NCI-H524 treated with DMSO at 0.1 percent for 48 hours (cell line): ENCODE measurements at regions not wholly inside any gene's neighbourhood (a gene's known extent, or its start where the extent isn't known, plus 50 kb on each side); places are given as distances from the start of the nearest gene placed in this dataset.
"Not testable (repeated sequence)": the region's sequence is repeated elsewhere in the genome, so short reads cannot be mapped to it uniquely, and the experiment has no call there.

Source experiments
- DNase-seq: peaks from one replicate; lab custom pipeline; 2025; lab: John Stamatoyannopoulos, UW

DNA sequence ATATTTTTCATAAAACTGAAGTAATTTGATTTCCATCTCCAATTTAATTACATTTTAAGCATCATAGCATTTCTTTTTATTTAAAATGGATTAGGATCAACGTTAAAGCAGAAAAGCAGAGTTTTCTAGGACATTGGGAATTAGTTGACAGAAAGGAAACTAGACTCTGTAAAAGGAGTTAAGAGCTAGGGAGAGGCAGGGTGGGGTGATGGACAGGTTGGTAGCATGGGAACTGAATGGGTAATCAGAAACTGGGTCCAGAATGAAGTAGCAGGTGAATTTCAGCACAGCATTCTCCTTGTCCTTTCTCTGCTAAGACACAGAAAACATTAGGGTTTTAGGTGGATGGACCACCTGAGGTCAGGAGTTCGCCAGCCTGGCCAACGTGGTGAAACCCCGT is 97.6 kb downstream of the ANAPC4 start:
- DNase-seq, result no peak

DNA sequence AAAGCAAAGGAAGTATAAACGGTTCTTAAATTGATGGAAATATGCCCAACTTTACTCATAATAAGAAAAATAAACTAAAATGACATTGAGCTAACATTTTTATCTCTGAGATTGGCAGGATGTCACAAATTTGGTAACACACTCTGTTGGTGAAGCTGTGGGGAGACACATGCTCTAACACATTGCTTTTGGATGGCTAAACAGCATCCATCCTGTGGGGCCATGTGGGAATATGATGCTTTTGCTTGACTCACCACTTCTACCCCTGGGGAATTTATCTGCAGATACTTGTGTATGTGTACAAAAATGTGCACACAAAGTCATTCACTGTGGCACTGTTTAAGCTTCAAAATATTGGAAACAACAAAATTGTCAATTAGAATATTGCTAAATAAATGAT is 100.2 kb downstream of the ANAPC4 start:
- no peak for DNase-seq

DNA sequence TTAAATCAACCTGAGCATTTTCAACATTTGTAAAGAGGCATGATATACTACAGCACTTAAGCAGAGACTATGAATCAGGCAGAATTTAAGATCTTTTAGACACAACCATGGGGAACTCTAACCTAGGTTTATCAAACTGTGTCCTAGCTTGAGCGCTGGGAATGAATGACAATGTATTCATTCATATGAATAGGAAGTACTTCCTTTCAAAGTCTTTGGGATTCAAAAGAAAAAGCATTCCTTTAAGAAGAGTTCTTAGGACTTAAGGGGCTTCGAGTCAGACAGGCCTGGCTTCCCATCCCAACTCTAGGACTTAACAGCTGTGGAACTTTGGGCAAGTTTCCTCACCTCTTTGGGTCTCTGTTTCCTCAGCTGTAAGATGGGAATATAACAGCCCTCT is 104.6 kb downstream of the ANAPC4 start:
- no peak for DNase-seq

GRCh38 chr4:25484243-25484721 is 107.2 kb downstream of the ANAPC4 start:
- no peak for DNase-seq

DNA sequence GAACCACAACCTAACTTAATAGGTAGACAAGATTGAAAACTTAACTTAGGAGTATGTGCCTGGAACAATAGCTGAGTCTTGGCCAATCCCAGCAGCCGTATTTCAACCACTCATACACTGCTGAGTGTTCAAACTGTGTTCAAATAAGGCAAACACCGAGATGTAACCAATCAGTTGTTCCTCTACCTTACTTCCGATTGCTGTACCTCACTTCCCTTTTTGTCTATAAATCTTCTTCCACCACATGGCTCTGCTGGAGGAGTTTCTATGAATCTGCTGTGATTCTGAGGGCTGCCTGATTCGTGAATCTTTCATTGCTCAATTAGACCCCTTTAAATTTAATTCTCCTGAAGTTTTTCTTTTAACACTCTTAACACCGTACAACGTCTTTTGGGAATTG is 108.0 kb downstream of the ANAPC4 start:
- no peak for DNase-seq

GRCh38 chr4:25486171-25486570 is 109.1 kb downstream of the ANAPC4 start:
- DNase-seq, result no peak

DNA sequence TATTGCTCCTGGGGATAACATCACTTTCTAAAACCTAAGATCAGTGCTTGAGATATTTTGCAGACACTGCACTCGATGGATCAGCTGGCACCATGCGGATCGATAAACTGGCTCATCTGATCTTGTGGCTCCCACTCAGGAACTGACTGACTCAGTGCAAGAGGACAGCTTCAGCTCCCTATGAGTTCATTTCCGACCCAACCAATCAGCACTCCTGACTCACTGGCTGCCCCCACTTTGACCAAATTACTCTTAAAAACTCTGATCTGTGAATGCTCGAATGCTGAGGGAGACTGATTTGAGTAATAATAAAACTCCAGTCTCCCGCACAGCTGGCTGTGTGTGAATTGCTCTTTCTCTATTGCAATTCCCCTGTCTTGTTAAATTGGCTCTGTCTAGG is 110.1 kb downstream of the ANAPC4 start:
- DNase-seq, result no peak

- no peak for DNase-seq
Measured at GRCh38 chr4:25489253-25489797, 112.3 kb downstream of the ANAPC4 start.

- DNase-seq, result no peak
Measured at GRCh38 chr4:25493466-25493865, 116.4 kb downstream of the ANAPC4 start.

DNA sequence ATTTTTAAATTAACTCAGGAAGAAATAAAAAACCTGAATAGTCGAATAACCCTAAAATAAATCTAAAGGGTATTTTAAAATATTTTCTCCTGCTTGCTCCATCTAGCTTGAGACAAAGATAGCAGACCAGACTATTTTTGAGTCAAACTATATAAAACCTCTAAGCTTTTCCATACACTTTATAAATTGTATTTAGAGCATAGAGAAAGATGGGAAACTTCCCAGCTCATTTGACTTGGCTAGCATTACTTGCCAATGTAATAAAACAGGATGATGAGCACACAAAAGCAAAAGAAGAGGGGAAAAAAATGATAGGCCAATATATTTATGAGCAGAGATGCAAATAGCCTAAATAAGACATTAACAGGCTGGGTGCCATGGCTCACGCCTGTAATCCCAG is 117.1 kb downstream of the ANAPC4 start:
- DNase-seq, result no peak

DNA sequence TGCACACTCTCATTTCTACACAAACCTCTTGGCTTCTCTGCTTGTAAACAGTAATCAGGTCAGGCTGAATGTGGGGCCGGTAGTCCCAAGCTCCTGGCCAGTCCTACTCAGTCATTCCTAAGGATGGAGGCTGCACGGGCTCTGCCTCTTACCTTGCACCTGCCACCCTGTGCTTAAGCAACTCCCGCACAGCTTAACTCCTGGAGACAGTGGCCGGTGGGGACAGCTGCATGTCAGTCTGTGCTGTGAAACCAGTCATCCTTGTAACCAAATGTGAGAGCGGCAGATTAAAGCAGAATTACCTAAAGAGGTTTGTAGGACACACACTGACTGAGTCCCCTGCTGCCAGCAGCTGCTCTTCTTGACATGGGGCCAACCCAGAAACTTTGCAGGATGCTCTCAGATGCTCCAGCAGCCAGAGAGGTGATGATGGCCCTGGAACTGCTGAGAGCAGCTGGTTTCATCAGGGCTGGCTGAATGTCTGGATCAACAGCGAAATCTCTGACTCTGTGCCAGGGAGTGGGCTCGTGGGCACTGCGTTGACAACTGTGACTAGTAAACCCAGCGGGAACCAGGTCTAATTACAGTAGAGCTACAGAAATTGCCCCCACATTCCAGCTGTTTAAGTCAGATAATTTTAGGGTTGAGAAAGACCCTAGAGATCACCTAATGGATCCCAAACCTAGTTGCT is 123.7 kb downstream of the ANAPC4 start:
- peak; percentile 98 for DNase-seq

DNA sequence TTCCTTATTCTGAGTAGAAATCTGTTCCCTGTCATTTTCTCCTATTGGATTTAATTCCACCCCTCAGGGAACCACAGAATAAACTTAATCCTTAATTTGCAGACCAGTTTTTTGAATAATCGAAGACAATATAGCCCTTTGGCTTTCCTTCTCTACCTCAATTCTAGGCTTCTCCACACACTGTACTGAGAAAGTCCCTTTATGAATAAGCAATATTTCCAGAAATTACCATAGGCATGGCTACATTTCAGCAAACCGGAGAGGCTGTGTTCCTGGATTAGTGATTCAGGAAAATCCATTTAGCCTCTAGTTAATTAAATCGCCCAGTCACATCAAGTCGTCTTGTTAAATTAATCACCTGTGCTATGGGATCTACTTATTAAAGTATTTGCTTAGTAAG is 125.1 kb downstream of the ANAPC4 start:
- no peak for DNase-seq

DNA sequence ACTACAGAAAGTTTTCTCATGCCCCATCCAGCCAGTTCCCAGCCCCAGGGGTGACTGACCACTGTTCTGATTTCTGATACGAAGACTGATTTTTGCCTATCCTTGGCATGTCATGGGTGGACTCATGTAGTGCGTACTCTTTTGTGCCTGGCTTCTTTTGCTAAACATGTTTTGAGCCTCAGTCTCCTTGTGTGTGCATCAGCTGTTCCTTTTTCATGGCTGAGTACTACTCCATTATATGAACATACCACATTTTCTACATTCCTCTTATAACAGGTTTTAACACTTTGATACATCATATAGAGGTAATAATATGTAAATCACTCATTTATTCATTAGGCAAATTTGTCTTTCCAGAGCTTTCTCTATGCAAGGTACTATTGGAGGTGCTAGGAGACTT is 126.7 kb downstream of the ANAPC4 start:
- DNase-seq, result no peak

- DNase-seq, result no peak
Measured at GRCh38 chr4:25504932-25505636, 128.0 kb downstream of the ANAPC4 start.

DNA sequence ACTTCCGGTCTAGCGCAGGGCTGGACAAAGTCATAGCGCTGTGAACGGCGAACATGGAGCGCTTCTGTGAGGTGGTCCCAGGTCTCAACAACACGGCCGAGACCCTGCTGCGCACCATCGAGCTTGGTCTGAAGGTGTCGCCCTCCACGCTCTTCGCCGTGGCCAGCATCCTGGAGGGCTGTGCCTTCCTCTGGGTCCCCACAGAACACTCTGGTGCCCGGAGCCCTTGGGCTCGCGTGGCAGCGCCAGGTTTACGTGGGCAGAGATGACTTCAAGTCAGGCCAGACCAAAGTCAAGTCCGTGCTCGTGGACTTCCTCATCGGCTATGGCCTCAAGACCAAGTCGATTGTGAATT is 128.6 kb downstream of the ANAPC4 start:
- DNase-seq, result no peak

DNA sequence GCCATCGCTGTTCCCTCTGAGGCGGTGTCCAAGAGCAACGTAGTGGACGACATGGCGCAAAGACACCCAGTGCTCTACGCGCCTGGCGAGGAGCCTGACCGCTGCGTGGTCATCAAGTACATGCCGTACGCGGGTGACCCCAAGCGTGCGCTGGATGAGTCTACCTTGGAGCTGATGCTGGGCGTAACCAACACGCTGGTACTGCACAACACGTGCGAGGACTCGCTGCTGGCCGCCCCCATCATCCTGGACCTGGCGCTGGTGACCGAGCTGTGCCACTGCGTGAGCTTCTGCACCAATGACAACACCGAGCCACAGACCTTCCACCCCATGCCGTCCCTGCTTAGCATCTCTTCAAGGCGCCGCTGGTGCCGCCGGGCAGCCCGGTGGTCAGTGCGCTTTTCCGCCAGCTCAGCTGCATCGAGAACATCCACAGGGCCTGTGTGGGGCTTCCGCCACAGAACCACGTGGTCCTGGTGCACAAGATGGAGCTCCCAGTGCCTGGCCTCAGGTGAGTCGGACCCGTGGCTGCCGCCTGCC is 129.0 kb downstream of the ANAPC4 start:
- DNase-seq, result no peak

DNA sequence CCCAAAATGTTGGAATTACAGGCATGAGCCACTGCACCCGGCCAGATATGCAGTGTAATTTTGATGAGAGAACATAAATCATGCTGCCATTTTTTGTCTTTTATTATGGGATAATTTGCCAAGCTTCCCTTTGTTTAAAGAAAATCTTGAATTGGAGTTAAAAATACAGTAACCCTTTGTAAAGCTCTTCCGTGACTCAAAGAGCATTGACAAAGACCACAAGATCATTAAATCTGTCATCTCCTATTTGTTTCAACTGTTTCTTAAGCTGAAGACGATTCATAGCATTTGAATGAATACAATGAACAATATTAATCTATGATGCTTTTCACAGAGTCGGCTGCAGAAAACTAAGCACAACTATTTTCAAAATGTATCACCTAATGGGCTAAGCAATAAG is 132.6 kb downstream of the ANAPC4 start:
- DNase-seq, result no peak

GRCh38 chr4:25511823-25512222 is 134.8 kb downstream of the ANAPC4 start:
- DNase-seq, result not testable (repeated sequence)

GRCh38 chr4:25513814-25514213 is 136.8 kb downstream of the ANAPC4 start:
- DNase-seq, result peak; percentile 83

- DNase-seq, result no peak
Measured at GRCh38 chr4:25523405-25523804, 132.2 kb upstream of the SLC34A2 start.

GRCh38 chr4:25524663-25525062 is 131.0 kb upstream of the SLC34A2 start:
- no peak for DNase-seq

DNA sequence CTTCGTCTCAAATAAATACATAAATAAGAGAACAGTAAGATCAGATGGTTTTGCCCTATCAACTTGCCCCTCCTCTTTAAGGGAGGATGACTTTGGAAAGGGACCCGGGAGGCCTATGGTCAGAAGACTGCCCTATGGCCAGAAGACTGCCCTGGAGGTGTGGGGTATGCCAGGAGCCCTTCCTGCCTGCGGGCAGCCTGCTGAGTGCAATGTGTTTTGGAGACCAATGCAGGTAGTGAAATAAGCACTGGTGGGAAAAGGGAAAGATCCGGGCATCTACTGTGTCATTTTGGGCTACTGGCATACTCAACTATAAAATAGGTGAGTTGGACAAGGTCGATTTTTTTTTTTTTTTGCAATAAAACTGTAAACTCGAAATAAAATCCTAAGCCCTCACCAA is 129.8 kb upstream of the SLC34A2 start:
- no peak for DNase-seq

GRCh38 chr4:25527034-25527433 is 128.6 kb upstream of the SLC34A2 start:
- no peak for DNase-seq
